ENCODE measurements at regions not wholly inside any gene's neighbourhood (a gene's known extent, or its start where the extent isn't known, plus 50 kb on each side); places are given as distances from the start of the nearest gene placed in this dataset.

DNA sequence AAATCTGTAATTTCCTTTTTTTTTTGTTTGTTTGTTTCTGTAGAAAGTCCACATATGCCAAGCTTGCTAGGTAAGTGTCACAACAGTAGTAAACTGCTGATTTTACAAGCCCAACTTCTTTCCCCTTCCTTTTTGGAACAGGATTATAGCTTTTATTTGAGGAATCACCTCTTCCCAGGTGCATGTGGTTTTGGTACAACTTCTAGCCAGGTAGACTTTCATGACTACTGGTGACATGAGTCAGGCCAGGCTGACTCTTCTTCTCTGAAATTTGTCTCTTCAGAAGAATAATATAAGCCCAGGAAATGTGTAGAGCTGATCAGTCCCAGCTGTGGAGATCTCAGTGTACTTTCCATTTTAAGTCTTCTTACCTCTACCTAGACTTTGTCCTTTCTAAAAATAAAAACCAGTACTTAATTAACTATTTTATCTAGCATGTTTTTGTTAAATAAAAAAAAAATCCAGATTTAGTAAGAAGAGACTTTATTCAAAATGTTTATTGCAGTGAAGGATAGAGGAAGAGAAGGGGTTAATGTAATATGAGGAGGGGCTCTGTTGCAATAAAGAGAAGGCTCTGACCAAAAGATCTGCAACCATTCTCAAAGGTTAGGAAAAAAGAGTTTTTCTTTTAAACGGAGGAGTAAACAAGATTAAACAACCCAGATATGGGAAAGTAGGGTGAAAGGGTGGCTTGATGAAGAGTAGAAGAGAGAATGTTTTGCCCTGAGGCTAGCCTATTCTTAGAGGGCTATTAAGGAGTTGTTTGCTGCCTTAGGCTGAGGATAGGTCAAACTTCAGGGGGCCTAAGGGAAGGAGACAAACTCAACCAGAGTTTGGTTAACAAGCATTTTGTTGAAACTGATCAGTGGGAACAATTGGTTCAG, 664.2 kb downstream of the SORCS1 start:
- WGBS = 24% methylated on average over 1 of the region's 1 CpG
- intact Hi-C loops (cut with DNase I) = no loop called here
- TF ChIP-seq POLR2AphosphoS5 (IDR thresholded peaks at IDR 0.05) (no peak), POLR2A (IDR thresholded peaks at IDR 0.05) (no peak)

DNA sequence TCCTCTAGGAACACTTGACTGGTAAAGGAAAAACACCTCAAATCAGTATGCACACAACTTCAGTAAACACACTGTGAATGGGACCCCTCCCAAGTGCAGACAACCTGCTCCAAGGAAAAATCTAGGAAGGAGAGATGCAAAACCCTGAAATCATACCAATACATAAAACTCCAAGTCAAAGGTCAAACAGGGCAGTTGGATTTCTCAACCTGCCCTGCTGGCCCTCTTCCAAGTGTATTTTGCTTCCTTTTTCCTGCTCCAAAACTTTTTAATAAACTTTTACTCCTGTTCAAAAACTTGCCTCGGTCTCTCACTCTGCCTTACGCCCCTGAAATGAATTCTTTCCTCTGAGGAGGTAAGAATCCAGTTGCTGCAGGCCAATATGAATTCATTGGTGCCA, 665.1 kb downstream of the SORCS1 start:
- WGBS = 92% methylated on average over 2 of the region's 2 CpGs
- Histone ChIP-seq H3K4me1 (replicated peaks) (no peaks in the 10 kb centered on the region), H3K36me3 (no peaks in the 10 kb centered on the region), H3K9me3 (no peaks in the 10 kb centered on the region), H3K27me3 (replicated peaks; ENCODE audit: insufficient read depth) (no peaks in the 10 kb centered on the region), H3K27ac (no peak overlapping the region), H3K4me3 (no peak overlapping the region)
- DNase-seq (ENCODE audit: low spot score) = no peak
- intact Hi-C loops (cut with DNase I) = no loop called here
- TF ChIP-seq, protein P1, sequence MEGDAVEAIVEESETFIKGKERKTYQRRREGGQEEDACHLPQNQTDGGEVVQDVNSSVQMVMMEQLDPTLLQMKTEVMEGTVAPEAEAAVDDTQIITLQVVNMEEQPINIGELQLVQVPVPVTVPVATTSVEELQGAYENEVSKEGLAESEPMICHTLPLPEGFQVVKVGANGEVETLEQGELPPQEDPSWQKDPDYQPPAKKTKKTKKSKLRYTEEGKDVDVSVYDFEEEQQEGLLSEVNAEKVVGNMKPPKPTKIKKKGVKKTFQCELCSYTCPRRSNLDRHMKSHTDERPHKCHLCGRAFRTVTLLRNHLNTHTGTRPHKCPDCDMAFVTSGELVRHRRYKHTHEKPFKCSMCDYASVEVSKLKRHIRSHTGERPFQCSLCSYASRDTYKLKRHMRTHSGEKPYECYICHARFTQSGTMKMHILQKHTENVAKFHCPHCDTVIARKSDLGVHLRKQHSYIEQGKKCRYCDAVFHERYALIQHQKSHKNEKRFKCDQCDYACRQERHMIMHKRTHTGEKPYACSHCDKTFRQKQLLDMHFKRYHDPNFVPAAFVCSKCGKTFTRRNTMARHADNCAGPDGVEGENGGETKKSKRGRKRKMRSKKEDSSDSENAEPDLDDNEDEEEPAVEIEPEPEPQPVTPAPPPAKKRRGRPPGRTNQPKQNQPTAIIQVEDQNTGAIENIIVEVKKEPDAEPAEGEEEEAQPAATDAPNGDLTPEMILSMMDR (IDR thresholded peaks at IDR 0.05) = no peak
- TF ChIP-seq POLR2AphosphoS5 (IDR thresholded peaks at IDR 0.05) = no peak

More for the DNA sequence above, 664.2 kb downstream of the SORCS1 start:
- no peaks in the 10 kb centered on the region for H3K36me3 ChIP-seq
- H3K27ac ChIP-seq = no peak overlapping the region
- no peaks in the 10 kb centered on the region for H3K9me3 ChIP-seq
- no peaks in the 10 kb centered on the region for H3K27me3 ChIP-seq (replicated peaks; ENCODE audit: insufficient read depth)
- no peak overlapping the region for H3K4me3 ChIP-seq
- no peaks in the 10 kb centered on the region for H3K4me1 ChIP-seq (replicated peaks)
- no peak for DNase-seq (ENCODE audit: low spot score)

DNA sequence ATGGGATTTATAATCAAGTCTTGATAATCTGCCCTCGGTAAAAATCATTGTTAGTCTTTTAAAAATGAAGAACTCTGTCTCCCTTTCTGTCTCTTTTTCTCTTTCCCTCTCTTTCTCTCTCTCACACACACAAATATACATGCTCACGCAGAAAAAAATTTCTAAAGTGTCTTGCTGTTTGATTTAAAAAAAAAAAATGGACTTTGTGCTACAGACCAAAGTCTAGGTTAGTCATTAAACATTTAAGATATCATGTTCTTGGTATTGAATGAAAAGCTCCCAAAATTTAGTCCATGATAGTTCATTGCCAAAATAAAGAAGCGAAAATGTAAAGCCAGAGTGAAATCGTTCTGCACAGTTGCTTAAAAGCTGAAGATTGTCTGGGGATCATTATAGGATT, 665.8 kb downstream of the SORCS1 start:
- DNase-seq (ENCODE audit: low spot score) = no peak
- no peaks in the 10 kb centered on the region for H3K4me1 ChIP-seq (replicated peaks)
- H3K27me3 ChIP-seq (replicated peaks; ENCODE audit: insufficient read depth) = no peaks in the 10 kb centered on the region
- H3K27ac ChIP-seq = no peak overlapping the region
- no peaks in the 10 kb centered on the region for H3K9me3 ChIP-seq
- H3K4me3 ChIP-seq = no peak overlapping the region
- WGBS = 73% methylated on average over 4 of the region's 4 CpGs
- intact Hi-C loops (cut with DNase I) = no loop called here
- TF ChIP-seq, protein P1 (IDR thresholded peaks at IDR 0.05) = no peak
- TF ChIP-seq POLR2AphosphoS5 (IDR thresholded peaks at IDR 0.05) (no peak), POLR2A (IDR thresholded peaks at IDR 0.05) (no peak)
- H3K36me3 ChIP-seq = no peaks in the 10 kb centered on the region

DNA sequence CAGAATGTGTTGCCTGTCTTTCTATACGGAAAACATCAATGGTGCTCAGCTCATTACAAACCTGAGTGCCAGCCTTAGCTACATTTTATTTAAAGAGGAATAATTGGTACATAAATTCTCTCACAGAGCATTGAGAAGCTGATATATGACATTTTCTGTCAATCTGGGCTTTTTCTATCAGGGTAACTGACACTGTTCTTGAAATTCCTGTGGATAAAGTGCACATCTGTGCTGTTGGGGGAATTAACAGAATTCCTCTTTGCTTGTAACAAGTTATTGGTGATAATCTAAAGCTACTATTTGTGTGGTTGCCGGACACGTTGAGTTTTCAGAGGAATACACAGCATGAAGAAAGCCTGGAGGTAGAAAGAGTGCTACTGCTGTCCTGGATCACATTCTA, 668.6 kb downstream of the SORCS1 start:
- Histone ChIP-seq H3K4me1 (replicated peaks) (no peaks in the 10 kb centered on the region), H3K27ac (no peak overlapping the region), H3K4me3 (no peak overlapping the region), H3K27me3 (replicated peaks; ENCODE audit: insufficient read depth) (no peaks in the 10 kb centered on the region), H3K9me3 (no peaks in the 10 kb centered on the region), H3K36me3 (no peaks in the 10 kb centered on the region)
- no peak for DNase-seq (ENCODE audit: low spot score)
- TF ChIP-seq POLR2AphosphoS5 (IDR thresholded peaks at IDR 0.05) (no peak), POLR2A (IDR thresholded peaks at IDR 0.05) (no peak)
- TF ChIP-seq, protein P1 (IDR thresholded peaks at IDR 0.05) = no peak
- intact Hi-C loops (cut with DNase I) = no loop called here
- 73% methylated on average over 3 of the region's 3 CpGs for WGBS

DNA sequence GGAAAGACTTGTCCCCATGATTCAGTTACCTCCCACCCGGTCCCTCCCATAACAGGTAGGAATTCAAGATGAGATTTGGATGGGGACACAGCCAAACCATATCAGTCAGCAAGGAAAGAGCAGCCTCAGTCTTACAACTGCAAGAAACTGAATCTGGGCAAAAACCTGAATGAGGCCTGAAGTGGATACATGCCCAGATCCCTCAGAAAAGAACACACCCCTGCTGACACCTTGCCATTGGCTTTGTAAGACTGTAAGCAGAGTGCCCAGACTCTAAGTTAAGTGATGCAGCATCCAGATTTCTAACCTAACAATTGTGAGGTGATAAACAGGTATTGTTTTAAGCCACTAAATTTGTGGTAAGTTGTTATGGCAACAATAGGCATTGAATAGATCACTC, 670.8 kb downstream of the SORCS1 start:
- Histone ChIP-seq H3K27me3 (replicated peaks; ENCODE audit: insufficient read depth) (no peaks in the 10 kb centered on the region), H3K4me1 (replicated peaks) (no peaks in the 10 kb centered on the region), H3K4me3 (no peak overlapping the region), H3K36me3 (no peaks in the 10 kb centered on the region), H3K9me3 (no peaks in the 10 kb centered on the region), H3K27ac (no peak overlapping the region)
- intact Hi-C loops (cut with DNase I) = no loop called here
- WGBS = 52% methylated on average over 1 of the region's 1 CpG
- DNase-seq (ENCODE audit: low spot score) = no peak
- no peak for TF ChIP-seq POLR2A (IDR thresholded peaks at IDR 0.05)
- no peak for TF ChIP-seq POLR2AphosphoS5 (IDR thresholded peaks at IDR 0.05)
- TF ChIP-seq, protein P1 (IDR thresholded peaks at IDR 0.05) = no peak
